Mesendoderm (in vitro differentiated cells): ENCODE measurements at regions not wholly inside any gene's neighbourhood (a gene's known extent, or its start where the extent isn't known, plus 50 kb on each side); places are given as distances from the start of the nearest gene placed in this dataset.

Experiments
- DNase-seq: peaks from one replicate; pipeline ENCODE4 v3.0.0; 2013
- H2AK5ac ChIP-seq: 2 replicates; pipeline ENCODE4 v1.6.1; 2013; ENCODE audit warnings: low read length, inconsistent platforms
- H2BK120ac ChIP-seq: 2 replicates; pipeline ENCODE4 v1.6.1; 2013; ENCODE audit warnings: low read depth, mild to moderate bottlenecking, low read length, moderate library complexity, mixed read lengths
- H2BK15ac ChIP-seq: replicated peaks from 2 replicates; pipeline ENCODE4 v1.6.1; 2013; ENCODE audit warnings: low read depth, mild to moderate bottlenecking, moderate library complexity
- H2BK5ac ChIP-seq: 2 replicates; pipeline ENCODE4 v1.6.1; 2013; ENCODE audit warnings: low read length, inconsistent platforms
- H3K18ac ChIP-seq: 2 replicates; pipeline ENCODE4 v1.6.1; 2013; ENCODE audit warnings: mild to moderate bottlenecking, low read length, mixed read lengths
- H3K23ac ChIP-seq: one replicate; pipeline ENCODE4 v1.6.1; 2013; ENCODE audit warnings: low read length
- H3K27ac ChIP-seq: 2 replicates; pipeline ENCODE4 v1.5.1; 2013; ENCODE audit warnings: low read depth, mild to moderate bottlenecking, inconsistent platforms, low read length, moderate library complexity
- H3K27me3 ChIP-seq: 2 replicates; pipeline ENCODE4 v1.6.1; 2013; ENCODE audit warnings: low read length, control low read depth, mild to moderate bottlenecking, inconsistent platforms; ENCODE audit not compliant: insufficient read depth, poor library complexity
- H3K36me3 ChIP-seq: 2 replicates; pipeline ENCODE4 v1.6.1; 2013; ENCODE audit warnings: low read length, inconsistent platforms; ENCODE audit not compliant: control insufficient read depth, insufficient read depth
- H3K4ac ChIP-seq: one replicate; pipeline ENCODE4 v1.6.1; 2013; ENCODE audit warnings: low read depth, mild to moderate bottlenecking, low read length, moderate library complexity
- H3K4me1 ChIP-seq: 2 replicates; pipeline ENCODE4 v1.6.1; 2013; ENCODE audit warnings: low read depth, low read length, inconsistent platforms; ENCODE audit not compliant: control insufficient read depth
- H3K4me2 ChIP-seq: 2 replicates; pipeline ENCODE4 v1.6.1; 2013; ENCODE audit warnings: low read length
- H3K4me3 ChIP-seq: 2 replicates; pipeline ENCODE4 v1.5.1; 2013; ENCODE audit warnings: mild to moderate bottlenecking, low read length
- H3K56ac ChIP-seq: one replicate; pipeline ENCODE4 v1.6.1; 2013; ENCODE audit warnings: low read length
- H3K79me1 ChIP-seq: 2 replicates; pipeline ENCODE4 v1.6.1; 2013; ENCODE audit warnings: low read length, inconsistent platforms
- H3K79me2 ChIP-seq: 2 replicates; pipeline ENCODE4 v1.6.1; 2013; ENCODE audit warnings: mild to moderate bottlenecking, low read length; ENCODE audit not compliant: control insufficient read depth, insufficient read depth
- H3K9ac ChIP-seq: 2 replicates; pipeline ENCODE4 v1.6.1; 2013; ENCODE audit warnings: low read length, inconsistent platforms
- H4K5ac ChIP-seq: one replicate; pipeline ENCODE4 v1.6.1; 2013; ENCODE audit warnings: low read length
- H4K8ac ChIP-seq: one replicate; pipeline ENCODE4 v1.6.1; 2013; ENCODE audit warnings: low read depth, mild to moderate bottlenecking, control low read depth, low read length, moderate library complexity
- WGBS: extraction: QIAGEN DNeasy Blood & Tissue Kit; methylation state at CpG from one replicate; pipeline ENCODE4 v1.1.7; 2013; ENCODE audit warnings: low lambda C conversion rate, missing lambda C conversion rate; ENCODE audit not compliant: insufficient coverage; ENCODE audit errors: extremely low coverage; 5-methylcytosine and 5-hydroxymethylcytosine counted together

- Histone ChIP-seq H3K9ac (no peak overlapping the region), H3K56ac (no peak overlapping the region), H3K4me1 (no peaks in the 10 kb centered on the region), H2AK5ac (no peak overlapping the region), H3K27ac (no peak overlapping the region), H3K23ac (no peak overlapping the region), H2BK5ac (no peak overlapping the region), H4K5ac (no peak overlapping the region), H2BK15ac (no peak overlapping the region), H3K79me2 (no peaks in the 10 kb centered on the region), H3K4me3 (no peak overlapping the region), H3K36me3 (no peaks in the 10 kb centered on the region), H3K18ac (no peak overlapping the region), H2BK120ac (no peak overlapping the region), H3K4me2 (no peak overlapping the region), H3K4ac (no peak overlapping the region), H3K27me3 (no peaks in the 10 kb centered on the region), H4K8ac (no peak overlapping the region), H3K79me1 (no peaks in the 10 kb centered on the region)
- WGBS = no CpG with 5 or more reads among the region's 3 CpGs
- DNase-seq = no peak
Measured at GRCh38 chr1:221900678-221901077, 158.8 kb upstream of the DUSP10 start.

GRCh38 chr1:221897321-221897721 lies 155.4 kb upstream of the DUSP10 start:
- no peak for DNase-seq
- Histone ChIP-seq H3K4ac (no peak overlapping the region), H2BK120ac (no peak overlapping the region), H2BK15ac (peak overlapping the region; percentile 57), H3K4me2 (no peak overlapping the region), H3K27ac (no peak overlapping the region), H3K56ac (no peak overlapping the region), H3K27me3 (no peaks in the 10 kb centered on the region), H3K18ac (no peak overlapping the region), H3K9ac (no peak overlapping the region), H4K8ac (no peak overlapping the region), H4K5ac (no peak overlapping the region), H2AK5ac (no peak overlapping the region), H3K79me2 (no peaks in the 10 kb centered on the region), H2BK5ac (no peak overlapping the region), H3K79me1 (no peaks in the 10 kb centered on the region), H3K4me1 (no peaks in the 10 kb centered on the region), H3K4me3 (no peak overlapping the region), H3K23ac (no peak overlapping the region), H3K36me3 (no peaks in the 10 kb centered on the region)
- no CpG with 5 or more reads among the region's 3 CpGs for WGBS

GRCh38 chr1:221892301-221892830 lies 150.5 kb upstream of the DUSP10 start:
- H3K23ac ChIP-seq = no peak overlapping the region
- no peak overlapping the region for H2BK15ac ChIP-seq
- no peak overlapping the region for H4K5ac ChIP-seq
- H3K4me2 ChIP-seq = no peak overlapping the region
- no peak overlapping the region for H3K4me3 ChIP-seq
- H3K79me2 ChIP-seq = no peaks in the 10 kb centered on the region
- H3K56ac ChIP-seq = no peak overlapping the region
- H3K9ac ChIP-seq = no peak overlapping the region
- H4K8ac ChIP-seq = no peak overlapping the region
- no peak overlapping the region for H3K4ac ChIP-seq
- H3K27me3 ChIP-seq = no peaks in the 10 kb centered on the region
- H2BK5ac ChIP-seq = no peak overlapping the region
- no peak overlapping the region for H3K18ac ChIP-seq
- no peak overlapping the region for H2BK120ac ChIP-seq
- no peak overlapping the region for H2AK5ac ChIP-seq
- H3K4me1 ChIP-seq = no peaks in the 10 kb centered on the region
- H3K36me3 ChIP-seq = no peaks in the 10 kb centered on the region
- DNase-seq = no peak
- H3K27ac ChIP-seq = no peak overlapping the region
- no CpG with 5 or more reads among the region's 1 CpG for WGBS
- no peaks in the 10 kb centered on the region for H3K79me1 ChIP-seq

- no peak overlapping the region for H3K56ac ChIP-seq
- H2BK15ac ChIP-seq = no peak overlapping the region
- H3K18ac ChIP-seq = no peak overlapping the region
- no peaks in the 10 kb centered on the region for H3K4me1 ChIP-seq
- no peak for DNase-seq
- no peak overlapping the region for H2AK5ac ChIP-seq
- H3K4ac ChIP-seq = no peak overlapping the region
- H3K79me1 ChIP-seq = no peaks in the 10 kb centered on the region
- H3K23ac ChIP-seq = no peak overlapping the region
- no peak overlapping the region for H4K8ac ChIP-seq
- WGBS = no CpG with 5 or more reads among the region's 1 CpG
- H3K79me2 ChIP-seq = no peaks in the 10 kb centered on the region
- no peak overlapping the region for H3K9ac ChIP-seq
- no peak overlapping the region for H2BK5ac ChIP-seq
- H3K36me3 ChIP-seq = no peaks in the 10 kb centered on the region
- H3K27ac ChIP-seq = no peak overlapping the region
- no peaks in the 10 kb centered on the region for H3K27me3 ChIP-seq
- no peak overlapping the region for H3K4me3 ChIP-seq
- H2BK120ac ChIP-seq = no peak overlapping the region
- H4K5ac ChIP-seq = no peak overlapping the region
- H3K4me2 ChIP-seq = no peak overlapping the region
Measured at GRCh38 chr1:221891708-221892107, 149.8 kb upstream of the DUSP10 start.

- Histone ChIP-seq H3K79me2 (no peaks in the 10 kb centered on the region), H4K5ac (no peak overlapping the region), H3K4ac (no peak overlapping the region), H3K79me1 (no peaks in the 10 kb centered on the region), H3K56ac (no peak overlapping the region), H3K23ac (no peak overlapping the region), H2BK120ac (no peak overlapping the region), H3K27me3 (no peaks in the 10 kb centered on the region), H3K9ac (no peak overlapping the region), H3K4me2 (no peak overlapping the region), H3K18ac (no peak overlapping the region), H2BK5ac (no peak overlapping the region), H2AK5ac (no peak overlapping the region), H3K4me3 (no peak overlapping the region), H4K8ac (no peak overlapping the region), H3K36me3 (no peaks in the 10 kb centered on the region), H3K4me1 (no peaks in the 10 kb centered on the region), H2BK15ac (no peak overlapping the region), H3K27ac (no peak overlapping the region)
- WGBS = no CpG with 5 or more reads among the region's 5 CpGs
- no peak for DNase-seq
Measured at GRCh38 chr1:221888801-221889200, 146.9 kb upstream of the DUSP10 start.

- Histone ChIP-seq H3K79me2 (no peaks in the 10 kb centered on the region), H2BK120ac (no peak overlapping the region), H4K5ac (no peak overlapping the region), H3K4me3 (no peak overlapping the region), H3K36me3 (no peaks in the 10 kb centered on the region), H3K4ac (no peak overlapping the region), H2AK5ac (no peak overlapping the region), H3K79me1 (no peaks in the 10 kb centered on the region), H3K9ac (no peak overlapping the region), H3K18ac (no peak overlapping the region), H3K27me3 (no peaks in the 10 kb centered on the region), H3K4me2 (no peak overlapping the region), H3K56ac (no peak overlapping the region), H3K27ac (no peak overlapping the region), H4K8ac (no peak overlapping the region), H3K23ac (no peak overlapping the region), H2BK5ac (no peak overlapping the region), H2BK15ac (no peak overlapping the region), H3K4me1 (no peaks in the 10 kb centered on the region)
- WGBS = no CpG with 5 or more reads among the region's 11 CpGs
- no peak for DNase-seq
Measured at GRCh38 chr1:221888218-221888617, 146.3 kb upstream of the DUSP10 start.
